ENCODE measurements at regions not wholly inside any gene's neighbourhood (a gene's known extent, or its start where the extent isn't known, plus 50 kb on each side); places are given as distances from the start of the nearest gene placed in this dataset.

- TF ChIP-seq ZNF775 (CRISPR knock-in tag; IDR thresholded peaks at IDR 0.05; ENCODE audit: borderline replicate concordance) (no peak), TAF15 (IDR thresholded peaks at IDR 0.05; ENCODE audit: low read depth, low read length, poor library complexity, severe bottlenecking) (no peak), ZNF780A (CRISPR knock-in tag; IDR thresholded peaks at IDR 0.05) (no peak), BHLHE40 (IDR thresholded peaks at IDR 0.05; ENCODE audit: low read length) (no peak), RAD21 (CRISPR knock-in tag; IDR thresholded peaks at IDR 0.05) (no peak), ZBTB34 (CRISPR knock-in tag; IDR thresholded peaks at IDR 0.05) (no peak), ZNF263 (CRISPR knock-in tag; IDR thresholded peaks at IDR 0.05) (no peak), BCL6 (CRISPR knock-in tag; IDR thresholded peaks at IDR 0.05) (no peak), ZBTB7A (CRISPR knock-in tag; IDR thresholded peaks at IDR 0.05) (no peak), USF2 (IDR thresholded peaks at IDR 0.05; ENCODE audit: low read depth, low read length) (no peak), USF2 (CRISPR knock-in tag; IDR thresholded peaks at IDR 0.05; ENCODE audit: borderline replicate concordance) (no peak)
These were observed 95.2 kb downstream of the YTHDF1 start for GRCh38 chr20:63120808-63121090.

Measured in HepG2 (cell line).